ENCODE measurements at regions not wholly inside any gene's neighbourhood (a gene's known extent, or its start where the extent isn't known, plus 50 kb on each side); places are given as distances from the start of the nearest gene placed in this dataset.
A peak's percentile ranks its signal among the peaks of the same experiment; 100 is the strongest.
"Not testable (repeated sequence)": the region's sequence is repeated elsewhere in the genome, so short reads cannot be mapped to it uniquely, and the experiment has no call there.

DNA sequence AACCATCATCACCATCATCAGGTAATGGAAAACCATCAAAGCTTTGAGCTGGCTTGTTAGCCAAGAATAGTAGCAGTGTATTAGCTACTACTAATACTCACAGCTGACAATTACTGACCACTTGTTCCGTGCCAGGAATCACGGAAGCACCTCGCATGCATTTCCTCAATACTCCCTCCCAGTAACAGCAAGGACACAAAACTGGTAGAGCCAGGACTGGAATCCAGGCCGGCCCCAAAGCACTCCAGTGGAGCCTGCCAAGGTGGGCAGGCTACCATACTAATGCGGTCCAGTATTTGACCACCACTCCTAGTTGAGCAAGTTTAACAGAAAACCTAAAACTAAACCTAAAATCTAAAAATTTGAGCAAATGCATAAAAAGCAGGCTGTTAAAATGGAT lies 107.2 kb upstream of the LPCAT1 start:
- H3K4me1 ChIP-seq (ENCODE audit: control insufficient read depth, insufficient read depth, low read length); CTCF ChIA-PET; ATAC-seq; H3K36me3 ChIP-seq (ENCODE audit: control insufficient read depth, insufficient read depth, low read length); in situ Hi-C loops (cut with HindIII; ENCODE audit: low pct_unique_long_range_greater_than_20kb, low sequenced_read_pairs); POLR2A ChIA-PET; DNase-seq (ENCODE audit: low read depth, low spot score); H3K27me3 ChIP-seq (ENCODE audit: control insufficient read depth, insufficient read depth, low read length); H3K27ac ChIP-seq (ENCODE audit: low read length); H3K4me3 ChIP-seq (ENCODE audit: low read depth in 2 of 2, low read length in 2 of 2); H3K9me3 ChIP-seq (ENCODE audit: control insufficient read depth, insufficient read depth, low read depth, low read length); intact Hi-C loops (cut with micrococcal nuclease; ENCODE audit: unreplicated experiment); BruUV-seq (replicated peaks): not testable (repeated sequence)

- CTCF ChIA-PET; H3K27me3 ChIP-seq (ENCODE audit: control insufficient read depth, insufficient read depth, low read length); H3K9me3 ChIP-seq (ENCODE audit: control insufficient read depth, insufficient read depth, low read depth, low read length); in situ Hi-C loops (cut with HindIII; ENCODE audit: low pct_unique_long_range_greater_than_20kb, low sequenced_read_pairs); H3K27ac ChIP-seq (ENCODE audit: low read length); intact Hi-C loops (cut with micrococcal nuclease; ENCODE audit: unreplicated experiment); POLR2A ChIA-PET; ATAC-seq; H3K4me1 ChIP-seq (ENCODE audit: control insufficient read depth, insufficient read depth, low read length); H3K4me3 ChIP-seq (ENCODE audit: low read depth in 2 of 2, low read length in 2 of 2); DNase-seq (ENCODE audit: low read depth, low spot score); BruUV-seq (replicated peaks); H3K36me3 ChIP-seq (ENCODE audit: control insufficient read depth, insufficient read depth, low read length): not testable (repeated sequence)
Measured at GRCh38 chr5:1626397-1626796, 102.6 kb upstream of the LPCAT1 start.

DNA sequence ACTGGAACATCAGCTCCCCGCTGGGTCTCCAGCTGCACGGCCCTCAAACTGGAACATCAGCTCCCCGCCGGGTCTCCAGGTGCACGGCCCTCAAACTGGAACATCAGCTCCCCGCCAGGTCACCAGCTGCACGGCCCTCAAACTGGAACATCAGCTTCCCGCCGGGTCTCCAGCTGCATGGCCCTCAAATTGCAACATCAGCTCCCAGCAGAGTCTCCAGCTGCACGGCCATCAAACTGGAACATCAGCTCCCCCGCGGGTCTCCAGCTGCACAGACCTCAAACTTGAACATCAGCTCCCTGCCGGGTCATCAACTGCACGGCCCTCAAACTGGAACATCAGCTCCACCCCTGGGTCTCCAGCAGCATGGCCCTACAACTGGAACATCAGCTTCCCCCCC lies 95.8 kb upstream of the LPCAT1 start:
- H3K36me3 ChIP-seq (ENCODE audit: control insufficient read depth, insufficient read depth, low read length); intact Hi-C loops (cut with micrococcal nuclease; ENCODE audit: unreplicated experiment); DNase-seq (ENCODE audit: low read depth, low spot score); in situ Hi-C loops (cut with HindIII; ENCODE audit: low pct_unique_long_range_greater_than_20kb, low sequenced_read_pairs); BruUV-seq (replicated peaks); H3K27ac ChIP-seq (ENCODE audit: low read length); H3K4me1 ChIP-seq (ENCODE audit: control insufficient read depth, insufficient read depth, low read length); H3K9me3 ChIP-seq (ENCODE audit: control insufficient read depth, insufficient read depth, low read depth, low read length); CTCF ChIA-PET; POLR2A ChIA-PET; H3K4me3 ChIP-seq (ENCODE audit: low read depth in 2 of 2, low read length in 2 of 2); ATAC-seq; H3K27me3 ChIP-seq (ENCODE audit: control insufficient read depth, insufficient read depth, low read length): not testable (repeated sequence)

DNA sequence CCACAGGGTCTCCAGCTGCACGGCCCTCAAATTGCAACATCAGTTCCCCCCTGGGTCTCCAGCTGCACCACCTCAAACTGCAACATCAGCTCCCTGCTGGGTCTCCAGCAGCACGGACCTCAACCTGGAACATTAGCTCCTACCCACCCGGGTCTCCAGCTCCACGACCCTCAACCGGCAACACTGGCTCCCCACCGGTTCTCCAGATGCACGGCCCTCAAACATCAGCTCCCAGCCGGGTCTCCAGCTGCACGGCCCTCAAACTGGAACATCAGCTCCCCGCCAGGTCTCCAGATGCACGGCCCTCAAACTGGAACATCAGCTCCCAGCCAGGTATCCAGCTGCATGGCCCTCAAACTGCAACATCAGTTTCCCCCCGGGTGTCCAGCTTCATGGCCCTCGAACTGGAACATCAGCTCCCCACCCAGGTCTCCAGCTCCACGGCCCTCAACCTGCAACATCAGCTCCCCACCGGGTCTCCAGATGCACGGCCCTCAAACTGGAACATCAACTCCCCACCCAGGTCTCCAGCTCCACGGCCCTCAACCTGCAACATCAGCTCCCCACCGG lies 94.6 kb upstream of the LPCAT1 start:
- CTCF ChIA-PET; H3K4me1 ChIP-seq (ENCODE audit: control insufficient read depth, insufficient read depth, low read length); POLR2A ChIA-PET; H3K27ac ChIP-seq (ENCODE audit: low read length); H3K36me3 ChIP-seq (ENCODE audit: control insufficient read depth, insufficient read depth, low read length); DNase-seq (ENCODE audit: low read depth, low spot score); in situ Hi-C loops (cut with HindIII; ENCODE audit: low pct_unique_long_range_greater_than_20kb, low sequenced_read_pairs); BruUV-seq (replicated peaks); intact Hi-C loops (cut with micrococcal nuclease; ENCODE audit: unreplicated experiment); H3K4me3 ChIP-seq (ENCODE audit: low read depth in 2 of 2, low read length in 2 of 2); ATAC-seq; H3K9me3 ChIP-seq (ENCODE audit: control insufficient read depth, insufficient read depth, low read depth, low read length); H3K27me3 ChIP-seq (ENCODE audit: control insufficient read depth, insufficient read depth, low read length): not testable (repeated sequence)

GRCh38 chr5:1617236-1617755 lies 93.5 kb upstream of the LPCAT1 start:
- H3K36me3 ChIP-seq (ENCODE audit: control insufficient read depth, insufficient read depth, low read length); H3K27ac ChIP-seq (ENCODE audit: low read length); ATAC-seq; DNase-seq (ENCODE audit: low read depth, low spot score); intact Hi-C loops (cut with micrococcal nuclease; ENCODE audit: unreplicated experiment); CTCF ChIA-PET; in situ Hi-C loops (cut with HindIII; ENCODE audit: low pct_unique_long_range_greater_than_20kb, low sequenced_read_pairs); H3K4me1 ChIP-seq (ENCODE audit: control insufficient read depth, insufficient read depth, low read length); BruUV-seq (replicated peaks); H3K9me3 ChIP-seq (ENCODE audit: control insufficient read depth, insufficient read depth, low read depth, low read length); H3K4me3 ChIP-seq (ENCODE audit: low read depth in 2 of 2, low read length in 2 of 2); POLR2A ChIA-PET; H3K27me3 ChIP-seq (ENCODE audit: control insufficient read depth, insufficient read depth, low read length): not testable (repeated sequence)

- H3K36me3 ChIP-seq (ENCODE audit: control insufficient read depth, insufficient read depth, low read length); DNase-seq (ENCODE audit: low read depth, low spot score); ATAC-seq; intact Hi-C loops (cut with micrococcal nuclease; ENCODE audit: unreplicated experiment); H3K27me3 ChIP-seq (ENCODE audit: control insufficient read depth, insufficient read depth, low read length); CTCF ChIA-PET; H3K27ac ChIP-seq (ENCODE audit: low read length); H3K4me1 ChIP-seq (ENCODE audit: control insufficient read depth, insufficient read depth, low read length); BruUV-seq (replicated peaks); POLR2A ChIA-PET; H3K4me3 ChIP-seq (ENCODE audit: low read depth in 2 of 2, low read length in 2 of 2); H3K9me3 ChIP-seq (ENCODE audit: control insufficient read depth, insufficient read depth, low read depth, low read length); in situ Hi-C loops (cut with HindIII; ENCODE audit: low pct_unique_long_range_greater_than_20kb, low sequenced_read_pairs): not testable (repeated sequence)
Measured at GRCh38 chr5:1613515-1613914, 89.8 kb upstream of the LPCAT1 start.

DNA sequence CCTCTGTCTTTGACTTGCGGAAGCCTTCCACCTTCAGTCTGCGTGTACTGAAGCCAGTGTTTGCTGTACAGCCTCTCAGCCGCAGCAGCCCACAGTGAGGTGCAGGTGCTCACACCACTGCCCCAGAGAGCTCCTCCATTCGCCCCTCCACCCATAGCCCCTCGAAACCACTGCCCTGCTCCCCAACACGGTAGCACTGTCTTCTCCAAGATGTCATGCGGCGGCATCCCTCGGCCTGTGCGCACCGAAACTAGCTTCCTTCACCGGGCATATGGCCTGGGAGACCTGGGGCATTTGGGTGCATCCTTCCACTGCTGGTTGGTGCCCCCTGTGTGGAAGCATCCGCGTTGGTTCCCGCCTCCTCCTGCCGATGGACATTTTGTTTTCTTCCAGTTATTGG lies 86.8 kb upstream of the LPCAT1 start:
- DNase-seq (ENCODE audit: low read depth, low spot score); H3K36me3 ChIP-seq (ENCODE audit: control insufficient read depth, insufficient read depth, low read length); H3K27ac ChIP-seq (ENCODE audit: low read length); ATAC-seq; BruUV-seq (replicated peaks); H3K27me3 ChIP-seq (ENCODE audit: control insufficient read depth, insufficient read depth, low read length); POLR2A ChIA-PET; intact Hi-C loops (cut with micrococcal nuclease; ENCODE audit: unreplicated experiment); in situ Hi-C loops (cut with HindIII; ENCODE audit: low pct_unique_long_range_greater_than_20kb, low sequenced_read_pairs); CTCF ChIA-PET; H3K4me1 ChIP-seq (ENCODE audit: control insufficient read depth, insufficient read depth, low read length); H3K9me3 ChIP-seq (ENCODE audit: control insufficient read depth, insufficient read depth, low read depth, low read length); H3K4me3 ChIP-seq (ENCODE audit: low read depth in 2 of 2, low read length in 2 of 2): not testable (repeated sequence)

- H3K4me1 ChIP-seq (ENCODE audit: control insufficient read depth, insufficient read depth, low read length); H3K9me3 ChIP-seq (ENCODE audit: control insufficient read depth, insufficient read depth, low read depth, low read length); H3K27ac ChIP-seq (ENCODE audit: low read length); H3K27me3 ChIP-seq (ENCODE audit: control insufficient read depth, insufficient read depth, low read length); BruUV-seq (replicated peaks); CTCF ChIA-PET; H3K4me3 ChIP-seq (ENCODE audit: low read depth in 2 of 2, low read length in 2 of 2); in situ Hi-C loops (cut with HindIII; ENCODE audit: low pct_unique_long_range_greater_than_20kb, low sequenced_read_pairs); H3K36me3 ChIP-seq (ENCODE audit: control insufficient read depth, insufficient read depth, low read length); DNase-seq (ENCODE audit: low read depth, low spot score); intact Hi-C loops (cut with micrococcal nuclease; ENCODE audit: unreplicated experiment); POLR2A ChIA-PET: not testable (repeated sequence)
- ATAC-seq: 0 out of 2 replicates have a peak, but pooled peaks have one; percentile 34
Measured at GRCh38 chr5:1609111-1609510, 85.4 kb upstream of the LPCAT1 start.

Data from Panc1 (cell line).